ENCODE measurements at regions not wholly inside any gene's neighbourhood (a gene's known extent, or its start where the extent isn't known, plus 50 kb on each side); places are given as distances from the start of the nearest gene placed in this dataset.

- Histone ChIP-seq H3K4me3 (no peak overlapping the region), H3K4me1 (ENCODE audit: insufficient read depth) (no peaks in the 10 kb centered on the region), H3K36me3 (no peaks in the 10 kb centered on the region), H3K27me3 (no peaks in the 10 kb centered on the region), H3K9me3 (no peaks in the 10 kb centered on the region), H3K27ac (no peak overlapping the region)
- WGBS, 3 donors: 78 to 85% (median 81%) methylated on average over 11 to 13 of the region's 13 CpGs
- TF ChIP-seq EP300 (IDR thresholded peaks at IDR 0.05): no peak
- intact Hi-C loops (cut with DNase I): no loop called here
- no peak for DNase-seq
Measured at GRCh38 chr22:48975316-48975741, 852.3 kb downstream of the BRD1 start.

- no peak overlapping the region for H3K27ac ChIP-seq
- H3K9me3 ChIP-seq: no peaks in the 10 kb centered on the region
- intact Hi-C loops (cut with DNase I): no loop called here
- no peaks in the 10 kb centered on the region for H3K27me3 ChIP-seq
- no peaks in the 10 kb centered on the region for H3K36me3 ChIP-seq
- H3K4me3 ChIP-seq: no peak overlapping the region
- 74 to 82% (median 80%) methylated on average over 13 of the region's 13 CpGs for WGBS, 3 donors
- DNase-seq: no peak
- H3K4me1 ChIP-seq (ENCODE audit: insufficient read depth): no peaks in the 10 kb centered on the region
- no peak for TF ChIP-seq POLR2A (IDR thresholded peaks at IDR 0.05)
Measured at GRCh38 chr22:48974443-48975315, 853.0 kb downstream of the BRD1 start.

GRCh38 chr22:48973694-48974041, 854.0 kb downstream of the BRD1 start:
- Histone ChIP-seq H3K4me1 (ENCODE audit: insufficient read depth) (no peaks in the 10 kb centered on the region), H3K9me3 (no peaks in the 10 kb centered on the region), H3K27ac (no peak overlapping the region), H3K4me3 (no peak overlapping the region), H3K36me3 (no peaks in the 10 kb centered on the region), H3K27me3 (no peaks in the 10 kb centered on the region)
- TF ChIP-seq CTCF (IDR thresholded peaks at IDR 0.05) (no peak), EP300 (IDR thresholded peaks at IDR 0.05) (no peak), POLR2A (IDR thresholded peaks at IDR 0.05) (no peak)
- DNase-seq: no peak
- WGBS, 3 donors: 33 to 49% (median 42%) methylated on average over 8 of the region's 8 CpGs
- intact Hi-C loops (cut with DNase I): no loop called here

- Histone ChIP-seq H3K9me3 (no peaks in the 10 kb centered on the region), H3K27me3 (no peaks in the 10 kb centered on the region), H3K27ac (no peak overlapping the region), H3K36me3 (no peaks in the 10 kb centered on the region), H3K4me1 (ENCODE audit: insufficient read depth) (no peaks in the 10 kb centered on the region), H3K4me3 (no peak overlapping the region)
- no peak for DNase-seq
- intact Hi-C loops (cut with DNase I): no loop called here
- TF ChIP-seq CTCF (IDR thresholded peaks at IDR 0.05) (no peak), POLR2A (IDR thresholded peaks at IDR 0.05) (no peak), EP300 (IDR thresholded peaks at IDR 0.05) (no peak)
- WGBS, 3 donors: 85 to 88% (median 88%) methylated on average over 12 of the region's 12 CpGs
Measured at GRCh38 chr22:48972979-48973693, 854.5 kb downstream of the BRD1 start.

GRCh38 chr22:48968201-48968959, 859.3 kb downstream of the BRD1 start:
- WGBS, 3 donors: 48 to 51% (median 51%) methylated on average over 11 of the region's 11 CpGs
- Histone ChIP-seq H3K27me3 (no peaks in the 10 kb centered on the region), H3K9me3 (no peaks in the 10 kb centered on the region), H3K36me3 (no peaks in the 10 kb centered on the region), H3K4me3 (no peak overlapping the region), H3K27ac (no peak overlapping the region), H3K4me1 (ENCODE audit: insufficient read depth) (no peaks in the 10 kb centered on the region)
- TF ChIP-seq POLR2A (IDR thresholded peaks at IDR 0.05) (no peak), CTCF (IDR thresholded peaks at IDR 0.05) (no peak)
- no peak for DNase-seq
- intact Hi-C loops (cut with DNase I): no loop called here
